ENCODE measurements at regions not wholly inside any gene's neighbourhood (a gene's known extent, or its start where the extent isn't known, plus 50 kb on each side); places are given as distances from the start of the nearest gene placed in this dataset.

DNA sequence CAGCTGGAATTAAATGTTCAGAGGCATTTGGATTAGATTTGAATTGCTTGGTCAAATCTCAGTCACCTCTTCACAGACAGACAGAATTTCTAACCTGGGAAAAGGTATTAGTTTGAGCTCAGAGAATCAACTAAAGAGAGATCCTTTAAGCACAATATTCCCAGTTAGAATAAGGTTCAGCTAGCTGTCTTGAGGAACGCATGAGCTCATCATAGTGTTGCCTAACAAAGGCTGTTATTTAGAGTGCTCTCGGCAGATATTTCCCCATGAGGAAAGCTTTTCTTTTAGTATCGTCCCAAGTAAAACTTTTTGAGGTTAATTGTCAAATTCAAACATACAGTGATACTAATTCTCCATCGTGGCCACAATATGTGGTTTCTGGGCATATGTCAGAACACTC, 269.9 kb downstream of the HLX start:
- ChIA-PET POLR2A (interaction anchor here (0.7 kb wide), 1 partner anchor 330 kb away, joined by 3 read pairs; no protein-coding TSS in a partner anchor), CTCF (interaction anchor here (0.6 kb wide), 1 partner anchor 333 kb away, joined by 4 read pairs; no protein-coding TSS in a partner anchor)
- TF ChIP-seq, protein P1, sequence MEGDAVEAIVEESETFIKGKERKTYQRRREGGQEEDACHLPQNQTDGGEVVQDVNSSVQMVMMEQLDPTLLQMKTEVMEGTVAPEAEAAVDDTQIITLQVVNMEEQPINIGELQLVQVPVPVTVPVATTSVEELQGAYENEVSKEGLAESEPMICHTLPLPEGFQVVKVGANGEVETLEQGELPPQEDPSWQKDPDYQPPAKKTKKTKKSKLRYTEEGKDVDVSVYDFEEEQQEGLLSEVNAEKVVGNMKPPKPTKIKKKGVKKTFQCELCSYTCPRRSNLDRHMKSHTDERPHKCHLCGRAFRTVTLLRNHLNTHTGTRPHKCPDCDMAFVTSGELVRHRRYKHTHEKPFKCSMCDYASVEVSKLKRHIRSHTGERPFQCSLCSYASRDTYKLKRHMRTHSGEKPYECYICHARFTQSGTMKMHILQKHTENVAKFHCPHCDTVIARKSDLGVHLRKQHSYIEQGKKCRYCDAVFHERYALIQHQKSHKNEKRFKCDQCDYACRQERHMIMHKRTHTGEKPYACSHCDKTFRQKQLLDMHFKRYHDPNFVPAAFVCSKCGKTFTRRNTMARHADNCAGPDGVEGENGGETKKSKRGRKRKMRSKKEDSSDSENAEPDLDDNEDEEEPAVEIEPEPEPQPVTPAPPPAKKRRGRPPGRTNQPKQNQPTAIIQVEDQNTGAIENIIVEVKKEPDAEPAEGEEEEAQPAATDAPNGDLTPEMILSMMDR (IDR thresholded peaks at IDR 0.05; ENCODE audit: low read depth, low read length) = no peak
- no peak overlapping the region for H3K27ac ChIP-seq (ENCODE audit: low read depth, low read length)
- H3K9me3 ChIP-seq (ENCODE audit: control insufficient read depth, insufficient read depth, low read length) = no peaks in the 10 kb centered on the region
- DNase-seq (ENCODE audit: low read depth, low spot score) = no peak
- no peaks in the 10 kb centered on the region for H3K27me3 ChIP-seq (ENCODE audit: control insufficient read depth, insufficient read depth, low read length)
- H3K4me3 ChIP-seq (ENCODE audit: low read depth, low read length) = no peak overlapping the region

DNA sequence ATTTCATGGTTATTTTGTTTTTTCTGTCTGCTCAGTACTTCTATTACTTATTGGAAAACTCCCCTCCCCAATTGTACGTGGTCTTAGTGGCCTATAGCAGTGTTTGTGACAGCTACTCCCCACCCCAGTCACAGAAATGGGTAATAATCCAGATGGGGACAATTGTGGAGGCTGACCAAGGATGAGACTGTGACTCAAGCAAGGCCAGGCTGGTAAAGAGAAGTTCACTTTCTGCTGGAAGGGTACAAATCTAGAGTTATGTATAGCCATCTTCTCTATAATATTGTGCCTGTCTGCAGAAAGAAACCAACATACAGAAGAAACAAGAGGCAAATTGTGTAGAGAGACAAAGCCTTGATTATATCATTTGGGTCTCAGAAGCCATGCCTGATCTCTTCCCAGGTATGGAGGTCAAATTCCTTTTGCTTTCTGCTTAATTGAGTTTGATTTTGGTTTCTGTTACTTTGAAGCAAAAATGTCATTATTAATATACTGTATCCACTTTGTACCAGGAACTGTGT, 270.4 kb downstream of the HLX start:
- CTCF ChIA-PET = interaction anchor here (0.6 kb wide), 1 partner anchor 333 kb away, joined by 4 read pairs; no protein-coding TSS in a partner anchor
- Histone ChIP-seq H3K27me3 (ENCODE audit: control insufficient read depth, insufficient read depth, low read length) (no peaks in the 10 kb centered on the region), H3K4me3 (ENCODE audit: low read depth, low read length) (no peak overlapping the region), H3K9me3 (ENCODE audit: control insufficient read depth, insufficient read depth, low read length) (no peaks in the 10 kb centered on the region), H3K27ac (ENCODE audit: low read depth, low read length) (no peak overlapping the region)
- DNase-seq (ENCODE audit: low read depth, low spot score) = no peak
- POLR2A ChIA-PET = interaction anchor here (0.7 kb wide), 1 partner anchor 331 kb away, joined by 3 read pairs; no protein-coding TSS in a partner anchor
- TF ChIP-seq, protein P1 (IDR thresholded peaks at IDR 0.05; ENCODE audit: low read depth, low read length) = no peak

DNA sequence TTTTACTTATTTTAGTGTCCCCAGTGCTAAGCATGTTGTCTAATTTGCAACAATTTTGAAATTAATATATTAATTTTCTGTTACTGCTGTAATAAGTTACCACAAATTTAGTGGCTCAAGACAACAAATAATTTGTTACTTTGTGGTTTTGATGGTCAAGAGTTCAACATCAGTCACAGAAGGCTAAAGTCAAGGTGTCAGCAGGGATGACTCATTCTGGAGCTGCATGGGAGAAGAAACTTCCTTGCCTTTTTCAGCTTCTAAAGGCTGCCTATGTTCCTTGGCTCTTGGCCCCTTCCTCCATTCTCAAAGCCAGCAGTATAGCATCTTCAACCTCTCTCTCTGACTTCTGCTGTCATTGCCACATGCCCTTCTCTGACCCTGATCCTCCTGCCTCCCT, 271.8 kb downstream of the HLX start:
- ChIA-PET POLR2A (no interaction called here), CTCF (no interaction called here)
- TF ChIP-seq, protein P1 (IDR thresholded peaks at IDR 0.05; ENCODE audit: low read depth, low read length) = no peak
- no peak for DNase-seq (ENCODE audit: low read depth, low spot score)
- Histone ChIP-seq H3K27ac (ENCODE audit: low read depth, low read length) (no peak overlapping the region), H3K9me3 (ENCODE audit: control insufficient read depth, insufficient read depth, low read length) (no peaks in the 10 kb centered on the region), H3K4me3 (ENCODE audit: low read depth, low read length) (no peak overlapping the region), H3K27me3 (ENCODE audit: control insufficient read depth, insufficient read depth, low read length) (no peaks in the 10 kb centered on the region)

DNA sequence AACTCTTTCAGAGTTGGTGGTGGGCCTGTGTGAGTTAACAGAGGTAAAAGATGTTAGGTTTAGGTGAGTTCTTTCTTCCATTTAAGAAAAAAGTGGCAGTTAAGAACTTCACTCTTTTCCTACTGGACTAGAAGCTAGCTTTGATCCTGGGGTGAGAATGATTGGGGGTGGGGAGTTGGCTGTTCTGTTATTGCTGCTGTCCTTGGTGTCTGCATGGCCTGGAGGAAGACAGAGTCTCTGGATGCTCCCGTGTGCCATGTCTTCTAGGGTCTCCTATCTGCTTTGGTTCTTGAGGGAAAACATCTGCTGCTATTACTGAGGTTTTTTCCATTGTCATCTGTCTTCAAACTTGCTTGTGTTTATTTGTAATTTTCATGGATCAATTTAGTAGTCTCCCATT, 275.7 kb downstream of the HLX start:
- DNase-seq (ENCODE audit: low read depth, low spot score) = no peak
- TF ChIP-seq, protein P1 (IDR thresholded peaks at IDR 0.05; ENCODE audit: low read depth, low read length) = no peak
- no peaks in the 10 kb centered on the region for H3K27me3 ChIP-seq (ENCODE audit: control insufficient read depth, insufficient read depth, low read length)
- no peak overlapping the region for H3K4me3 ChIP-seq (ENCODE audit: low read depth, low read length)
- ChIA-PET CTCF (interaction anchor here (1.2 kb wide), 1 partner anchor 48 kb away, joined by 3 read pairs; no protein-coding TSS in a partner anchor), POLR2A (no interaction called here)
- no peaks in the 10 kb centered on the region for H3K9me3 ChIP-seq (ENCODE audit: control insufficient read depth, insufficient read depth, low read length)
- no peak overlapping the region for H3K27ac ChIP-seq (ENCODE audit: low read depth, low read length)

DNA sequence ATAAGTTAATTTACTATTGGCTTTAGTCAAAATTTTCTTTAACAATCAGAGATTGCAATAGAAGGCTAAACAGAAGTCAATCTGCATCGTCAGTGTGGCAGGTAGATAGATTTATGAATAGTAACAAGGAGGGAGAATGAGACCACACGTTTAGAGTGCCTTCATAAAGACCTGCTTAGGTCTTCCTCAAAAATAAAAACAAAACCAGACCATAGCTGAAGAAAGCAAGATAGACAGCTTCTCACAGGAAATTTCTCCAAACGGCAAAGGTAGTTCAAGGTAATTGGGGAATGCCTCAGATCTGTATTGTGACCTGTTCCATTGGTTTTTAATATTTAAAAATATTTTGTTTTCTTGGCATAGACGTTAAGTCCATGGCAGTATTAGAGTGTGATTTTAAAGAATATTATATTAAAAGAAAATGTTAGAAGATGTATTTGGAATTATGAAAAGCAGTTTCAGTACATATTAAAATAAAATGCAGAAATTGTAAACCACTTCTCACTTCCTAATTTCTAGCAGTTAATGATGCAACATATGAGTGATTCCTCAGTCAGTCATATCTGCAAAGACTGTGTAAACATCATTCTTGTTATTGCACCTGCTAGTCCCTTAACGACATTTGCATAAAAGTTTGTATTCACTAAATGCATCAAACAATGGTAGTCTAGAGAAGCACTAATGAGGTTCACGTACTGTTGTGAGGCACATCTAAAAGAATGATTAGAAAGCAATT, 278.0 kb downstream of the HLX start:
- no peaks in the 10 kb centered on the region for H3K27me3 ChIP-seq (ENCODE audit: control insufficient read depth, insufficient read depth, low read length)
- TF ChIP-seq, protein P1 (IDR thresholded peaks at IDR 0.05; ENCODE audit: low read depth, low read length) = no peak
- no peak for DNase-seq (ENCODE audit: low read depth, low spot score)
- H3K4me3 ChIP-seq (ENCODE audit: low read depth, low read length) = no peak overlapping the region
- ChIA-PET CTCF (no interaction called here), POLR2A (no interaction called here)
- H3K9me3 ChIP-seq (ENCODE audit: control insufficient read depth, insufficient read depth, low read length) = no peaks in the 10 kb centered on the region
- no peak overlapping the region for H3K27ac ChIP-seq (ENCODE audit: low read depth, low read length)

Data from AG04450 (cell line).